ENCODE measurements at regions not wholly inside any gene's neighbourhood (a gene's known extent, or its start where the extent isn't known, plus 50 kb on each side); places are given as distances from the start of the nearest gene placed in this dataset.

DNA sequence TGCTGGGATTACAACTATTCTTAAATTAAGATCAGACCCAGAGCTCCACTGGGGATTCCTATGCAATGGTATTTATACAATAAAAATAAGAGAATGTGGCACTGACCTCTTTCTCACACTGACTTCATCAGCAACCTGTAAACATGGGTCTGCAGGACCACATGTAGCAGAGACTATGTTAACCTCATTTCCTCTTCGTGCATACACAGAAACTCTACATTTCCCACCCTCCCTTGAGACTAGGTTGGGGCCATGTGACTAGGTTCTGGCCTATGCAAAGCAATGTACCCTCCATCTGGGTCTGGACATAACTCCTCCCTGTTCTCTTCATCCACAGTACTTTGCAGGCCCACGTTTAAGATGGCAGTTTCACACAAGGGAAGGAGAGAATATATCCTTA lies 514.4 kb upstream of the CHAC2 start:
- no peak overlapping the region for H3K4me3 ChIP-seq
- no peak for DNase-seq (ENCODE audit: low read depth, low spot score)
- H4K20me1 ChIP-seq (ENCODE audit: control insufficient read depth, insufficient read depth), result no peaks in the 10 kb centered on the region
- FAIRE-seq, result no peak
- no peaks in the 10 kb centered on the region for H3K27me3 ChIP-seq (replicated peaks in 1 of 2; ENCODE audit: control insufficient read depth in 2 of 2, insufficient read depth in 2 of 2, low read length in 1 of 2)
- H3K9me3 ChIP-seq (replicated peaks; ENCODE audit: control insufficient read depth, insufficient read depth, low read length), result no peaks in the 10 kb centered on the region
- TF ChIP-seq CREB1 (IDR thresholded peaks at IDR 0.05; ENCODE audit: low read depth), result no peak
- no peak for TF ChIP-seq MXI1 (IDR thresholded peaks at IDR 0.05; ENCODE audit: low read depth, low read length)
- TF ChIP-seq, protein P1, sequence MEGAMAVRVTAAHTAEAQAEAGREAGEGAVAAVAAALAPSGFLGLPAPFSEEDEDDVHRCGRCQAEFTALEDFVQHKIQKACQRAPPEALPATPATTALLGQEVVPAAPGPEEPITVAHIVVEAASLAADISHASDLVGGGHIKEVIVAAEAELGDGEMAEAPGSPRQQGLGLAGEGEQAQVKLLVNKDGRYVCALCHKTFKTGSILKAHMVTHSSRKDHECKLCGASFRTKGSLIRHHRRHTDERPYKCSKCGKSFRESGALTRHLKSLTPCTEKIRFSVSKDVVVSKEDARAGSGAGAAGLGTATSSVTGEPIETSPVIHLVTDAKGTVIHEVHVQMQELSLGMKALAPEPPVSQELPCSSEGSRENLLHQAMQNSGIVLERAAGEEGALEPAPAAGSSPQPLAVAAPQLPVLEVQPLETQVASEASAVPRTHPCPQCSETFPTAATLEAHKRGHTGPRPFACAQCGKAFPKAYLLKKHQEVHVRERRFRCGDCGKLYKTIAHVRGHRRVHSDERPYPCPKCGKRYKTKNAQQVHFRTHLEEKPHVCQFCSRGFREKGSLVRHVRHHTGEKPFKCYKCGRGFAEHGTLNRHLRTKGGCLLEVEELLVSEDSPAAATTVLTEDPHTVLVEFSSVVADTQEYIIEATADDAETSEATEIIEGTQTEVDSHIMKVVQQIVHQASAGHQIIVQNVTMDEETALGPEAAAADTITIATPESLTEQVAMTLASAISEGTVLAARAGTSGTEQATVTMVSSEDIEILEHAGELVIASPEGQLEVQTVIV (IDR thresholded peaks at IDR 0.05; ENCODE audit: borderline replicate concordance, partially characterized antibody), result no peak
- TF ChIP-seq DPF2 (IDR thresholded peaks at IDR 0.05), result no peak
- TF ChIP-seq, protein P2, sequence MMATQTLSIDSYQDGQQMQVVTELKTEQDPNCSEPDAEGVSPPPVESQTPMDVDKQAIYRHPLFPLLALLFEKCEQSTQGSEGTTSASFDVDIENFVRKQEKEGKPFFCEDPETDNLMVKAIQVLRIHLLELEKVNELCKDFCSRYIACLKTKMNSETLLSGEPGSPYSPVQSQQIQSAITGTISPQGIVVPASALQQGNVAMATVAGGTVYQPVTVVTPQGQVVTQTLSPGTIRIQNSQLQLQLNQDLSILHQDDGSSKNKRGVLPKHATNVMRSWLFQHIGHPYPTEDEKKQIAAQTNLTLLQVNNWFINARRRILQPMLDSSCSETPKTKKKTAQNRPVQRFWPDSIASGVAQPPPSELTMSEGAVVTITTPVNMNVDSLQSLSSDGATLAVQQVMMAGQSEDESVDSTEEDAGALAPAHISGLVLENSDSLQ (IDR thresholded peaks at IDR 0.05), result no peak
- TF ChIP-seq, protein P3, sequence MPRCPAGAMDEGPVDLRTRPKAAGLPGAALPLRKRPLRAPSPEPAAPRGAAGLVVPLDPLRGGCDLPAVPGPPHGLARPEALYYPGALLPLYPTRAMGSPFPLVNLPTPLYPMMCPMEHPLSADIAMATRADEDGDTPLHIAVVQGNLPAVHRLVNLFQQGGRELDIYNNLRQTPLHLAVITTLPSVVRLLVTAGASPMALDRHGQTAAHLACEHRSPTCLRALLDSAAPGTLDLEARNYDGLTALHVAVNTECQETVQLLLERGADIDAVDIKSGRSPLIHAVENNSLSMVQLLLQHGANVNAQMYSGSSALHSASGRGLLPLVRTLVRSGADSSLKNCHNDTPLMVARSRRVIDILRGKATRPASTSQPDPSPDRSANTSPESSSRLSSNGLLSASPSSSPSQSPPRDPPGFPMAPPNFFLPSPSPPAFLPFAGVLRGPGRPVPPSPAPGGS (IDR thresholded peaks at IDR 0.05; ENCODE audit: borderline replicate concordance, insufficient read depth, low read depth, low read length, poor library complexity, severe bottlenecking), result no peak
- TF ChIP-seq, protein P4, sequence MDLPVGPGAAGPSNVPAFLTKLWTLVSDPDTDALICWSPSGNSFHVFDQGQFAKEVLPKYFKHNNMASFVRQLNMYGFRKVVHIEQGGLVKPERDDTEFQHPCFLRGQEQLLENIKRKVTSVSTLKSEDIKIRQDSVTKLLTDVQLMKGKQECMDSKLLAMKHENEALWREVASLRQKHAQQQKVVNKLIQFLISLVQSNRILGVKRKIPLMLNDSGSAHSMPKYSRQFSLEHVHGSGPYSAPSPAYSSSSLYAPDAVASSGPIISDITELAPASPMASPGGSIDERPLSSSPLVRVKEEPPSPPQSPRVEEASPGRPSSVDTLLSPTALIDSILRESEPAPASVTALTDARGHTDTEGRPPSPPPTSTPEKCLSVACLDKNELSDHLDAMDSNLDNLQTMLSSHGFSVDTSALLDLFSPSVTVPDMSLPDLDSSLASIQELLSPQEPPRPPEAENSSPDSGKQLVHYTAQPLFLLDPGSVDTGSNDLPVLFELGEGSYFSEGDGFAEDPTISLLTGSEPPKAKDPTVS (IDR thresholded peaks at IDR 0.05; ENCODE audit: low read depth, low read length), result no peak
- no peak for TF ChIP-seq ASH2L (IDR thresholded peaks at IDR 0.05; ENCODE audit: borderline replicate concordance, low read depth)
- no peak for TF ChIP-seq BRCA1 (IDR thresholded peaks at IDR 0.05; ENCODE audit: low read depth, low read length)
- TF ChIP-seq NFIC (IDR thresholded peaks at IDR 0.05; ENCODE audit: low read depth, low read length), result no peak
- no peak for TF ChIP-seq ZBED1 (IDR thresholded peaks at IDR 0.05; ENCODE audit: borderline replicate concordance)
- no peak for TF ChIP-seq CBX5 (IDR thresholded peaks at IDR 0.05; ENCODE audit: low read depth)
- TF ChIP-seq MTA2 (IDR thresholded peaks at IDR 0.05; ENCODE audit: low read depth), result no peak
- H3K4me2 ChIP-seq (ENCODE audit: control insufficient read depth, insufficient read depth), result no peak overlapping the region
- intact Hi-C loops (cut with micrococcal nuclease; ENCODE audit: unreplicated experiment), result no loop called here
- ChIA-PET CTCF (no interaction called here), RAD21 (ENCODE audit: unreplicated experiment) (no interaction called here), POLR2A (no interaction called here), SMC1A (ENCODE audit: uncharacterized antibody, unreplicated experiment) (interaction anchor here (0.5 to 0.7 kb wide), 2 partner anchors 24 to 34 kb away, joined by 3 read pairs; no protein-coding TSS in a partner anchor)
- BruUV-seq (replicated peaks), result no TSS peak
- H3K79me2 ChIP-seq (ENCODE audit: control insufficient read depth, insufficient read depth, low read length), result no peaks in the 10 kb centered on the region
- H3K36me3 ChIP-seq (ENCODE audit: control insufficient read depth in 2 of 2, insufficient read depth in 2 of 2, low read length in 1 of 2), result no peaks in the 10 kb centered on the region
- in situ Hi-C loops (cut with MboI), result no loop called here
- no peak overlapping the region for H2AFZ ChIP-seq (ENCODE audit: control insufficient read depth, low read depth, low read length)
- H3K27ac ChIP-seq (ENCODE audit: control insufficient read depth, insufficient read depth), result no peak overlapping the region
- no peak overlapping the region for H3K9ac ChIP-seq (ENCODE audit: control insufficient read depth, insufficient read depth, low read length)
- WGBS (ENCODE audit: insufficient coverage, insufficient replicate concordance, low lambda C conversion rate, missing lambda C conversion rate), result 0% methylated on average over 2 of the region's 2 CpGs
- ATAC-seq, result peak; percentile 25; the same call in 2 of the 3 replicates
- H3K4me1 ChIP-seq (ENCODE audit: control insufficient read depth, insufficient read depth, low read length), result no peaks in the 10 kb centered on the region
